ENCODE measurements at regions not wholly inside any gene's neighbourhood (a gene's known extent, or its start where the extent isn't known, plus 50 kb on each side); places are given as distances from the start of the nearest gene placed in this dataset.

GRCh38 chr2:54372361-54372760 lies 83.8 kb upstream of the SPTBN1 start:
- no peak overlapping the region for H3K4me3 ChIP-seq (ENCODE audit: low read depth, low read length)
- no peak for TF ChIP-seq CTCF (conservative IDR thresholded peaks at IDR 0.05; ENCODE audit: low read depth, low read length)
- DNase-seq (ENCODE audit: low read depth) = no peak

- TF ChIP-seq CTCF (conservative IDR thresholded peaks at IDR 0.05; ENCODE audit: low read depth, low read length) = no peak
- no peak for DNase-seq (ENCODE audit: low read depth)
Measured at GRCh38 chr2:54373855-54374254, 82.3 kb upstream of the SPTBN1 start.

GRCh38 chr2:54374591-54375364 lies 81.3 kb upstream of the SPTBN1 start:
- TF ChIP-seq CTCF (conservative IDR thresholded peaks at IDR 0.05; ENCODE audit: low read depth, low read length) = no peak
- H3K4me3 ChIP-seq (ENCODE audit: low read depth, low read length) = no peak overlapping the region
- no peak for DNase-seq (ENCODE audit: low read depth)

More at GRCh38 chr2:54373855-54374254, 82.3 kb upstream of the SPTBN1 start:
- H3K4me3 ChIP-seq (ENCODE audit: low read depth, low read length) = no peak overlapping the region

- no peak overlapping the region for H3K4me3 ChIP-seq (ENCODE audit: low read depth, low read length)
- no peak for DNase-seq (ENCODE audit: low read depth)
- no peak for TF ChIP-seq CTCF (conservative IDR thresholded peaks at IDR 0.05; ENCODE audit: low read depth, low read length)
Measured at GRCh38 chr2:54377451-54377850, 78.7 kb upstream of the SPTBN1 start.

GRCh38 chr2:54377901-54378493 lies 78.1 kb upstream of the SPTBN1 start:
- H3K4me3 ChIP-seq (ENCODE audit: low read depth, low read length) = no peak overlapping the region
- no peak for TF ChIP-seq CTCF (conservative IDR thresholded peaks at IDR 0.05; ENCODE audit: low read depth, low read length)
- DNase-seq (ENCODE audit: low read depth) = no peak

GRCh38 chr2:54380670-54381069 lies 75.5 kb upstream of the SPTBN1 start:
- TF ChIP-seq CTCF (conservative IDR thresholded peaks at IDR 0.05; ENCODE audit: low read depth, low read length) = no peak
- no peak for DNase-seq (ENCODE audit: low read depth)
- H3K4me3 ChIP-seq (ENCODE audit: low read depth, low read length) = no peak overlapping the region

- TF ChIP-seq CTCF (conservative IDR thresholded peaks at IDR 0.05; ENCODE audit: low read depth, low read length) = no peak
- no peak for DNase-seq (ENCODE audit: low read depth)
Measured at GRCh38 chr2:54381293-54381692, 74.8 kb upstream of the SPTBN1 start.

More at GRCh38 chr2:54381293-54381692, 74.8 kb upstream of the SPTBN1 start:
- no peak overlapping the region for H3K4me3 ChIP-seq (ENCODE audit: low read depth, low read length)

Measured in choroid plexus epithelial cell (primary cell).